DND-41 (cell line): ENCODE measurements at regions not wholly inside any gene's neighbourhood (a gene's known extent, or its start where the extent isn't known, plus 50 kb on each side); places are given as distances from the start of the nearest gene placed in this dataset.

Experiments
- ATAC-seq: fragments of 200-7000 bp; cut with Tn5 transposase; 3 replicates; pipeline ENCODE4 v1.9.1; 2021; ENCODE audit warnings: low read depth; ENCODE audit not compliant: insufficient read depth
- DNase-seq: peaks from one replicate; pipeline ENCODE4 v3.0.0-alpha.2; 2020
- H2AFZ ChIP-seq: 2 replicates; pipeline ENCODE4 v1.6.0; 2012; ENCODE audit warnings: low read depth, low read length
- H3K27ac ChIP-seq: 2 replicates; pipeline ENCODE4 v1.5.1; 2012; ENCODE audit warnings: low read length, inconsistent platforms
- H3K27me3 ChIP-seq: fragments of 200-600 bp; sonication (generic); 2 replicates; pipeline ENCODE4 v1.6.0; 2012; ENCODE audit warnings: low read length, mild to moderate bottlenecking, inconsistent platforms; ENCODE audit not compliant: insufficient read depth, poor library complexity
- H3K36me3 ChIP-seq: 2 replicates; pipeline ENCODE4 v1.5.1; 2012; ENCODE audit warnings: low read length, inconsistent platforms; ENCODE audit not compliant: insufficient read depth
- H3K4me1 ChIP-seq: 2 replicates; pipeline ENCODE4 v1.5.1; 2012; ENCODE audit warnings: mild to moderate bottlenecking, low read length; ENCODE audit not compliant: insufficient read depth
- H3K4me2 ChIP-seq: 2 replicates; pipeline ENCODE4 v1.6.0; 2012; ENCODE audit warnings: mild to moderate bottlenecking, moderate library complexity, low read length, inconsistent platforms; ENCODE audit not compliant: insufficient read depth
- H3K4me3 ChIP-seq, 2 experiments: fragments of 200-600 bp in 1 of 2; shearing (Covaris generic) in 1 of 2; 2 replicates each; pipeline ENCODE4 v1.5.1; 2012 to 2016; ENCODE audit warnings: inconsistent platforms in 2 of 2, low read length in 2 of 2, mild to moderate bottlenecking in 2 of 2, low read depth in 1 of 2, moderate library complexity in 1 of 2
- H3K79me2 ChIP-seq: 2 replicates; pipeline ENCODE4 v1.6.0; 2012; ENCODE audit warnings: low read length, inconsistent platforms; ENCODE audit not compliant: insufficient read depth
- H3K9ac ChIP-seq: 2 replicates; pipeline ENCODE4 v1.6.0; 2012; ENCODE audit warnings: low read depth, mild to moderate bottlenecking, inconsistent platforms, low read length, moderate library complexity
- H3K9me3 ChIP-seq: 2 replicates; pipeline ENCODE4 v1.5.1; 2012; ENCODE audit warnings: low read length, moderate library complexity, mild to moderate bottlenecking, inconsistent platforms; ENCODE audit not compliant: insufficient read depth, severe bottlenecking
- H4K20me1 ChIP-seq: 2 replicates; pipeline ENCODE4 v1.6.0; 2012; ENCODE audit warnings: low read length; ENCODE audit not compliant: insufficient read depth
- EZH2 ChIP-seq: IDR thresholded peaks from 3 replicates; pipeline ENCODE4 v1.6.1; 2012; ENCODE audit warnings: borderline replicate concordance, low read depth, mild to moderate bottlenecking, moderate library complexity, low read length, inconsistent platforms; ENCODE audit not compliant: severe bottlenecking
- TF ChIP-seq, protein P1 (sequence below): IDR thresholded peaks from 2 replicates; pipeline ENCODE4 v1.5.1; 2012; ENCODE audit warnings: borderline replicate concordance, low read length, moderate library complexity, mild to moderate bottlenecking; ENCODE audit not compliant: poor library complexity, severe bottlenecking; ENCODE audit errors: extremely low read depth

DNA sequence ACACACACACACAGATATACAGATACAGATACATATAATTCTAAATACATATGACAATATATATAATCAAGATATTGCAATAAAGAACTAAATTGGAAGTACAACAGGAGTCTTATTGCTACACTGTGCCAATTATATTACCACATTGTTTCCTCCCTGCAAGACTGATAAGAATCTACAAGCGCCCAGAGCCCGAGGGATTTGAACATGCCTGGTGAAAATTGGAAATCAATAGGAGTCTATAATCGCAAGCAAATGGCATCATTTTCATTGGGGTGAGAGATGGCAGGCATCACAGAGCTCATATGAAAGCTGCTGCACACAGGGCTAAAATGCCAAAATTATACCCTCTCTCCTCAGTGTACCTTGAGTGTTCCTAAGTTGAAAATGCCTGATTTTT, 152.9 kb upstream of the PTBP2 start:
- H3K9ac ChIP-seq: no peak overlapping the region
- no peak for DNase-seq
- no peak for ATAC-seq
- no peak overlapping the region for H2AFZ ChIP-seq
- no peak overlapping the region for H3K4me2 ChIP-seq
- no peaks in the 10 kb centered on the region for H4K20me1 ChIP-seq
- H3K27ac ChIP-seq: no peak overlapping the region
- no peaks in the 10 kb centered on the region for H3K36me3 ChIP-seq
- no peak overlapping the region for H3K4me3 ChIP-seq
- no peaks in the 10 kb centered on the region for H3K27me3 ChIP-seq
- no peak for TF ChIP-seq EZH2
- TF ChIP-seq, protein P1, sequence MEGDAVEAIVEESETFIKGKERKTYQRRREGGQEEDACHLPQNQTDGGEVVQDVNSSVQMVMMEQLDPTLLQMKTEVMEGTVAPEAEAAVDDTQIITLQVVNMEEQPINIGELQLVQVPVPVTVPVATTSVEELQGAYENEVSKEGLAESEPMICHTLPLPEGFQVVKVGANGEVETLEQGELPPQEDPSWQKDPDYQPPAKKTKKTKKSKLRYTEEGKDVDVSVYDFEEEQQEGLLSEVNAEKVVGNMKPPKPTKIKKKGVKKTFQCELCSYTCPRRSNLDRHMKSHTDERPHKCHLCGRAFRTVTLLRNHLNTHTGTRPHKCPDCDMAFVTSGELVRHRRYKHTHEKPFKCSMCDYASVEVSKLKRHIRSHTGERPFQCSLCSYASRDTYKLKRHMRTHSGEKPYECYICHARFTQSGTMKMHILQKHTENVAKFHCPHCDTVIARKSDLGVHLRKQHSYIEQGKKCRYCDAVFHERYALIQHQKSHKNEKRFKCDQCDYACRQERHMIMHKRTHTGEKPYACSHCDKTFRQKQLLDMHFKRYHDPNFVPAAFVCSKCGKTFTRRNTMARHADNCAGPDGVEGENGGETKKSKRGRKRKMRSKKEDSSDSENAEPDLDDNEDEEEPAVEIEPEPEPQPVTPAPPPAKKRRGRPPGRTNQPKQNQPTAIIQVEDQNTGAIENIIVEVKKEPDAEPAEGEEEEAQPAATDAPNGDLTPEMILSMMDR: no peak
- H3K79me2 ChIP-seq: no peaks in the 10 kb centered on the region
- no peaks in the 10 kb centered on the region for H3K4me1 ChIP-seq
- no peaks in the 10 kb centered on the region for H3K9me3 ChIP-seq

DNA sequence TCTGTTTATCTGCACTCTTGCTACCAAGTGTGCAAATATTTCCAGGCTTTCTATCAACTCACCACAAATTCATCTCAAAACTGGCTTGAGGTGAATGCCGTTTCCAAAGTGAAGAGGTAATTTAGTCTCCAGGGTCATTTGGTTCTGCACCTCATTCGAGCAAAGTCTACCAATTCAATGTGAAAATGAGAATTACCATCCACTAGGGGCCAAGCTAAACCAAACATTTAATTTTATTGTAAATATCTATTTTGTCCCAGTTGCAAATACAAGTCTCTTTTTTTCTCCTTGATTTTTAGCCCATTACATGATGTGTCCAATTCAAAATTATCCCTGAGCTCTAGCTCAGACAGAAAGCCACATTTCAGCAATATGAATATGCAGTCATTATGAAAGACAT, 152.3 kb upstream of the PTBP2 start:
- H3K9me3 ChIP-seq: no peaks in the 10 kb centered on the region

DNA sequence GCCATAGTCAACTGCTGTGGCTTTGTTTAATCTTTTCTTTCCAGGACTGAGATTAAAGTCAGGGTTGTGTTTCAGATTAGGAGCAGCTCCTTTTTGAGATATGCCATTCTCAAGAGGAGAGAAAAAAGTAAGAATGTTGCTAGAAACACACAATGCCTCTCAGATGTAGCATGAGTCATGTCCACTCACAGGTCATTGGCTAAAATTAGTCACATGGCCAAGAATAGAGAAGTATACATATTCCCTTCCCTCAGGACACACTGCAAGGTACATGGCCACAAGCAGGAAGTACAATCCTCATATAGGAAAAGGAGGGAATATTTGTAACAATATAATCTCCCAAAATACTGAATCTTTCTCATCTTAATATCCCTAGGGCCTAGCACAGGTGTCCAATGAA, 141.9 kb upstream of the PTBP2 start:
- ATAC-seq (no peak), DNase-seq (no peak)
- no peak for TF ChIP-seq EZH2
- TF ChIP-seq, protein P1: no peak
- H3K4me2 ChIP-seq: no peak overlapping the region
- no peak overlapping the region for H2AFZ ChIP-seq
- H3K9me3 ChIP-seq: no peaks in the 10 kb centered on the region
- H3K4me1 ChIP-seq: no peaks in the 10 kb centered on the region
- H3K4me3 ChIP-seq: no peak overlapping the region
- no peaks in the 10 kb centered on the region for H4K20me1 ChIP-seq
- no peaks in the 10 kb centered on the region for H3K27me3 ChIP-seq
- no peak overlapping the region for H3K9ac ChIP-seq
- H3K36me3 ChIP-seq: no peaks in the 10 kb centered on the region
- no peak overlapping the region for H3K27ac ChIP-seq
- H3K79me2 ChIP-seq: no peaks in the 10 kb centered on the region

More for the DNA sequence above, 152.3 kb upstream of the PTBP2 start:
- ATAC-seq: no peak
- H3K79me2 ChIP-seq: no peaks in the 10 kb centered on the region
- no peak overlapping the region for H3K4me3 ChIP-seq
- no peak for DNase-seq
- H3K4me2 ChIP-seq: no peak overlapping the region
- H4K20me1 ChIP-seq: no peaks in the 10 kb centered on the region
- TF ChIP-seq, protein P1: no peak
- H3K9ac ChIP-seq: no peak overlapping the region
- no peaks in the 10 kb centered on the region for H3K4me1 ChIP-seq
- H3K27me3 ChIP-seq: no peaks in the 10 kb centered on the region
- H3K27ac ChIP-seq: no peak overlapping the region
- no peaks in the 10 kb centered on the region for H3K36me3 ChIP-seq
- no peak overlapping the region for H2AFZ ChIP-seq

DNA sequence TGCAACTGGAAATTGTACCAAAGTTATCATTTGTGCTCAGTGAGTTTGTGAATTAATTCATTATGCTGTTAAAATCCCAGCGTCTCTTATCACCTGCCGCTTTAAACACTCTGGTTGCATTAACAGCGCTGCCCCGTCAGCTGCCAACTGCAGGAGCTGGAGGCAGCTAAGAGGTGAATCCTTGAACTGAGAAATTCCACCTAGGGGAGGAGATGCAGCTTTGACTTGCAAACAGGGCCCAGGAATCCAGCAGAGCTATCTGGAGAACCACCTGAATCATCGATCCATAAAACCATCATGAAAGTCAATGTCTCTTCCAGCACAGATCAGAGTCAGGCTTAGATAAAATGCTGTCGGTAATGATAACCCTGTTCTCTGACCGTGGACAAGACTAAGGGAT, 140.7 kb upstream of the PTBP2 start:
- Histone ChIP-seq H3K9ac (no peak overlapping the region), H2AFZ (no peak overlapping the region), H3K4me3 (no peak overlapping the region), H4K20me1 (no peaks in the 10 kb centered on the region), H3K9me3 (no peaks in the 10 kb centered on the region), H3K79me2 (no peaks in the 10 kb centered on the region), H3K27me3 (no peaks in the 10 kb centered on the region), H3K4me1 (no peaks in the 10 kb centered on the region), H3K36me3 (no peaks in the 10 kb centered on the region), H3K4me2 (no peak overlapping the region), H3K27ac (no peak overlapping the region)
- no peak for DNase-seq
- no peak for ATAC-seq
- TF ChIP-seq EZH2: no peak
- TF ChIP-seq, protein P1: no peak
